GM21528 (cell line): ENCODE measurements at regions not wholly inside any gene's neighbourhood (a gene's known extent, or its start where the extent isn't known, plus 50 kb on each side); places are given as distances from the start of the nearest gene placed in this dataset.

Experiments used
- ATAC-seq: cut with Tn5 transposase; IDR thresholded peaks from one replicate; pipeline ENCODE4 v1.9.1; 2021; ENCODE audit warnings: mild to moderate bottlenecking, moderate library complexity; ENCODE audit not compliant: unreplicated experiment, low FRiP score

DNA sequence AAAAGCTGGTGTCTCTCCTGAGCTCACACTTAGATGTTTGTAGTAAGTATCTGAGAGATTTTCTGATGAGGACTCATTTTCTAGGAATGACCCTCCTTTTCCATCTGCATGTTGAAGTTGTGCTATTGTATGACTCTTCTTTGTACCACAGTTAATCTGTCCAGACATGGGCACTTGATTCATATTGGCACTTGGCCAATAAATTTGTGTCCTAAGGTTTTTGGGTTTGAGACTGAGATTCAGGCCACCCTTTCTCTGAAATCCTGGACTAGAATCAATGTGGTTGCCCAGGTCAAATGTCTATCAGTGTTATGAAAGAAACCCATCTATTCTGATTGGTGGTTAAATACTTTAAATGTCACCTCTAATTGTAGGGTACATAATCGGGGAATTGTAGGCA is 869.0 kb downstream of the SH3BGRL start:
- ATAC-seq = no peak

DNA sequence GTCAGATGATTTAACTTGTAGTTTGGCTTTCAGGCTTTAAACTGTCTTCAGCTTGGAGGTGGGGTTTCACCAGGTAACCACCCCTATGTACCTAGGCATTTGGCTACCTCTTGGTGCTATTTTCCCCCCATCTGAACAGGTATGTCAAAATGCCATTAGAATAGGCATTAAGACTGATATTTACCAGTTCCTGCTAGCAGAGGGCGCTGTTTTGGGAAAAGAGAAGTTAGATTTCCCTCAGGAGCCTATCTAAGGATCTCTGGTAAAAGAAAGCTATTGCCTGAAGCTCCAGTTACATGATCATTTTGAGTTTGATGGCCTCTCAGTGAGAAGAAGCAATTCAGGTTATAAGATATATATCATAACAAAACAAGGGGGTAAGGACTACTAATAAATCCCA is 879.1 kb downstream of the SH3BGRL start:
- no peak for ATAC-seq

DNA sequence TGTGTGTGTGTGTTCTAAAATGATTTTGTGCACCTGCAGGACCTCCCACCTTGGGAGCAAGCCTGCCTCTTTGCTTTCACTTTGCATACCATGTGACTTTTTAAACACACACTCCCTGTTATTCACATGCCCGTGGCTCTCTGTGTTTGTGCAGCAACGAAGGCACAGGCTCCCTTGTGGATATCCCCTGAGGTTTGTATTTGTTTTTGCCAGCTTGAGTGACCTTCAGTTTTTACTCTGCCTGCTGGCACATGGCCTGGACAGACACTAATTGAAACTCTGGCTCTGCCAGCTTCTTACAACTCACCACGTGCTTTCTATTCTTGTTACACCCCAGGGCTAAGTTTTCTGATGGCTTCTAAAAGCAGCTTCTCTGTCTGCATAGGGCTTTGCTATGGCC is 885.8 kb downstream of the SH3BGRL start:
- no peak for ATAC-seq

DNA sequence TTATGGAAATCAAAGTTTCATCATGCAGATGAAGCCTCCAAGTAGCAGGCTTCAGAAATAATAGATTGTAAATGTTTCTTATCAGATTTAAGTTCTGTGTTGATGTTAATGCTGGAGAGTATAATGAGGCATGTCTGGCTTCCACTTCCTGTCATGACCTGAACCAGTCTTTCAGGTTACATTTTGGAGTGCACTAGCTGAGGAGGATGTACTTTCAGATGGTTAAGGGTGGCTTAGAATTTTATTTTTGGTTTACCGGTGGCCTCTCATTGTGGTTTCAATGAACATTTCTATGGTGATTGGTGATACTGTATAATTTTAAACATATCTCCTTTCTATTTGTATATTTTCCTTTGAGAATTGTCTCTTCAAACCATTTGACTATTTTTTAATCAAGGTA is 890.4 kb downstream of the SH3BGRL start:
- ATAC-seq = no peak

DNA sequence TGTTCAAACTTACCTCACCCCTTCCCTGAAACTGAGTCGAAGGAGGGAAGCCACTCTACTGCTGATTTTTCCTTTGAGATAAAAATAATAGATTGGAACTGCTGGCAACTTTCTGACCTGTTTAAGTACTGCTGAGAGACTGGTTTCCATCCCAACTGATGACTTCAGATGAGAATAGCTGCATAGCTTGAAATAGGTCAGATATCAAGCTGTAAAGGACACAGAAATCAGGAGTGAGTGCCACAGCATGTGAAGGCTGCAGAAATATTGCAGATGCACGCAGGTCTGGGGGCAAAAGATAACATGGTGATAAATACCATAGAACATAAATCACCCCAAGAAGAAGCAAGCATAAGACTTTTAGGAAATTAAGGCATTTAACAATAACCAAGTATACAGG is 923.2 kb downstream of the SH3BGRL start:
- no peak for ATAC-seq

- ATAC-seq = peak; percentile 93
Measured at GRCh38 chrX:82127228-82128123, 925.6 kb downstream of the SH3BGRL start.

- ATAC-seq = no peak
Measured at GRCh38 chrX:82134378-82134777, 932.5 kb downstream of the SH3BGRL start.

- ATAC-seq = no peak
Measured at GRCh38 chrX:82141942-82142341, 940.0 kb downstream of the SH3BGRL start.

DNA sequence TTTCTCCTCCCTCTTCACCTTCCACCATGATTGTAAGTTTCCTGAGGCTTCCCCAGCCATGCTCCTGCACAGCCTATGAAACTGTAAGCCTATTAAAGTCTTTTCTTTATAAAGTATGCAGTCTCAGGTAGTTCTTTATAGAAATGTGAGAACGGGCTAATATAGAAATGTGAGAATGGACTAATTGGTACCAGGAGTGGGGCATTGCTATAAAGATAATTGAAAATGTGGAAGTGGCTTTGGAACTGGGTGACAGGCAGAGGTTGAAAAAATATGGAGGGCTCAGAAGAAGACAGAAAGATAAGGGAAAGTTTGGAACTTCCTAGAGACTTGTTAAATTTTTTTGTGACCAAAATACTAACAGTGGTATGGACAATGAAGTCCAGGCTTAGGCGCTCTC is 959.3 kb downstream of the SH3BGRL start:
- ATAC-seq = no peak

GRCh38 chrX:82163701-82164100 is 961.8 kb downstream of the SH3BGRL start:
- ATAC-seq = no peak

- no peak for ATAC-seq
Measured at GRCh38 chrX:82196866-82197265, 995.0 kb downstream of the SH3BGRL start.

GRCh38 chrX:82208975-82209374 is 1007.1 kb downstream of the SH3BGRL start:
- ATAC-seq = no peak

DNA sequence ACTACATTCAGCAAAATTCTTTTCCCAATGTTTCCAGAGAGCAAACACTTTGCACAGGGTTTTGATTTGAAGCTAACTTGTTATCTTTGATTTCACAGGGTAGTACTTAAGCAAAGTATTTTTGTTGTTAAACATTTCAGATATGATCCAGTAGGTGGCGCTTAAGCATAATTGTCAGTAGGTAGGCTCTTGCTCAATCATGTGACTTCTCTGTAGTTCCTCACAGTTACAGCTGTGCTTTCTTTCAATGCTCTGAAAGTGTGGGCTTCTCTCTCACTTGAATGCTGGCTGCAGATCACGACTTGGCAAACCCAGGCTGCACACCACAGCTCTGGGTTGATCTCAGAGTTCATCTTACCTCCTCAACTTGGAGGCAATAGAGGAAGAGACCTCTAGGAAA is 1016.5 kb downstream of the SH3BGRL start:
- no peak for ATAC-seq

DNA sequence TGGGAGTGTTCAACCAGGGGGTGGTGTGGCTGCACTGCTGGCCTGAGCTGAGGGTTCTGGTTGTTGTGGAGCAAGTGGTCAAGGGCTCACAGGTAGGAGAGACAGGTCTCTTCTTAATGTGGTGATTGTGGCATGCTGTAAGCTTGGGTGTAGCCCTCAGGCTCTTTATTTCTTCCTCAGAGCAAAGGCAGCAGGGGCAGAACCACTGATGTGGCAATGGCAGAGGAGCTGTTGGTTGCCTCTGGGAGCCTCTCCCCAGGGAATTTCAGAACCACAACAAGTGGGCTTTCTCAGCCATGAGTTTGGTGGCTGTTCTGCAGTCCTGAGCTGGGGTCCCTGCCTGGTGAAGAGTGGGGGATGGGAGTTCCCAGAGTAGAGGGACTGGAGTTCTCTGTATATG is 1017.2 kb downstream of the SH3BGRL start:
- no peak for ATAC-seq

GRCh38 chrX:82224961-82225360 is 1023.1 kb downstream of the SH3BGRL start:
- ATAC-seq = no peak

DNA sequence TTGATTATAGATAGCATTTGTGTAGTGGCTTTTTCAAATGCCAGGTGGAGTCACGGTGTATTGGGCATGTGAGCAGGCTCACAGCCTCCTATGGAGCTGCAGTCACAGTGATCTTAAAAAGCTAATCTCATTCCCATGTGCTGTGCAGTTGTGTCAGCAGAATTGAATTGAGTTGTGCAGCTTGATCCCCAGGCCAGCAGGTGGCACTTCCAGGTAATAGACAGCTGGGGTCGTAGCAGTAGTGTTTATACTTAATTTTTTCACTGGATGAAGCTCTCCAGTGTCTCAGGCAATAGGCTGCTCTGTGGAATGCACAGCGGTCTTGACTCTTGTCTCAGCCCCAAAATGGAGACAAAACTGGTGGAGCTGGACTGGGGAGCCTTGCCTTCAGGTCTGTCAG is 1028.1 kb downstream of the SH3BGRL start:
- no peak for ATAC-seq

DNA sequence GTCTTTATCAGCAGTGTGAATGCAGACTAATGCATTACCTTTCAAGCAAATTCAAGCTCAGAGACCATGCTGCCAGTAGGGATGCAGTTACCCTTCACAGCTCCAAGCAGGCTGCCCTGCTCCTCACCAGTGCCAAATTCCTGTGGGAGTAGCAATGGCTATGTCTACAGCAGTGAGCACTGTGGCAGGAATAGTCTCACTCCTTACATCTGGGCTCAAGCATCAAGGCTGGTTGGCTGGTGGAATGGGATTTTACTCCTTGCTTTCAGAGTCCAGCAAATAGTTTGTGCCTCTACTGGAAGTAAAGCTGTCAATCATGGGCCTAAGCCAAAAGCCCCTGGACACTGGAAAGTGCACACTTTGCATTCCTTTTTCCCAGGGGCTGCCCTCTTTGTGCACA is 1030.8 kb downstream of the SH3BGRL start:
- ATAC-seq = no peak

DNA sequence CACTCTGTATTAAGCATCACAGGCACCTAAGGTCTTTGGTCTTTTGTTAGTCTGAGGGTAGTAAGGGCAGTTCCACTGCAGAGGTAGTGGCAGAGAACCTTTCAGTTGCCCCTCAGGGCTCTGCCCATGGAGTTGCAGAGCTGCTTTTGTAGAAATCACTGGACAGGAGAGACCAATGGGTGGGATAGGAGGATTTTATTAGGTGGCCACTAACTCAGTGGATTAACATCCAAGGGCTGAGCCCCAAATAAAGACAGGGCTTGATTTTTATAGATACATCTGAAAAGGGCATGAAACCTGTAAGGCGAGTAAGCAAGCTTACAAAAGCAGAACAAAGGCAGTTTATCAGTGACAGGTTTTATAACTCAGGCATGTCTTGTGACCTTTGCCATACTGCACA is 1035.4 kb downstream of the SH3BGRL start:
- ATAC-seq = no peak
